DOHH2 (cell line): ENCODE measurements at regions not wholly inside any gene's neighbourhood (a gene's known extent, or its start where the extent isn't known, plus 50 kb on each side); places are given as distances from the start of the nearest gene placed in this dataset.

Experiments used
- CTCF ChIP-seq: fragments of 200-600 bp; sonication (generic); IDR thresholded peaks from one replicate; pipeline ENCODE4 v1.5.1; 2014; ENCODE audit warnings: antibody characterized with exemption, mild to moderate bottlenecking, low read depth, low read length; ENCODE audit not compliant: poor library complexity, severe bottlenecking
- EZH2phosphoT487 ChIP-seq: fragments of 200-600 bp; sonication (generic); IDR thresholded peaks from 2 replicates; pipeline ENCODE4 v1.6.1; 2017; ENCODE audit warnings: borderline replicate concordance, mild to moderate bottlenecking, antibody characterized with exemption, low read length, moderate library complexity, mixed read lengths

- TF ChIP-seq CTCF (no peak), EZH2phosphoT487 (no peak)
These were observed 207.0 kb downstream of the TBXT start for GRCh38 chr6:165960695-165961094.
